ENCODE measurements at regions not wholly inside any gene's neighbourhood (a gene's known extent, or its start where the extent isn't known, plus 50 kb on each side); places are given as distances from the start of the nearest gene placed in this dataset.
"Not testable (repeated sequence)": the region's sequence is repeated elsewhere in the genome, so short reads cannot be mapped to it uniquely, and the experiment has no call there.

- no peaks in the 10 kb centered on the region for H3K36me3 Mint-ChIP-seq (ENCODE audit: low read depth)
These were observed 969.9 kb upstream of the CITED2 start for GRCh38 chr6:140344142-140344913.

GRCh38 chr6:140343128-140343527 is 968.7 kb upstream of the CITED2 start:
- H3K36me3 Mint-ChIP-seq (ENCODE audit: low read depth): no peaks in the 10 kb centered on the region
- intact Hi-C loops (cut with micrococcal nuclease): no loop called here
- no peaks in the 10 kb centered on the region for H3K27me3 Mint-ChIP-seq (ENCODE audit: insufficient read depth)
- H3K9me3 Mint-ChIP-seq: peaks cover 5% of the 10 kb centered on the region
- peaks cover 5% of the 10 kb centered on the region for H3K4me1 Mint-ChIP-seq (ENCODE audit: low read depth)
- H3K4me3 Mint-ChIP-seq: no peak overlapping the region
- H3K27ac Mint-ChIP-seq: no peak overlapping the region
- DNase-seq (ENCODE audit: low spot score): no peak

More at GRCh38 chr6:140344142-140344913, 969.9 kb upstream of the CITED2 start:
- H3K4me3 Mint-ChIP-seq: no peak overlapping the region
- no peak for DNase-seq (ENCODE audit: low spot score)
- peaks cover 4% of the 10 kb centered on the region for H3K9me3 Mint-ChIP-seq
- no peak overlapping the region for H3K27ac Mint-ChIP-seq
- H3K4me1 Mint-ChIP-seq (ENCODE audit: low read depth): peaks cover 5% of the 10 kb centered on the region
- intact Hi-C loops (cut with micrococcal nuclease): no loop called here
- no peaks in the 10 kb centered on the region for H3K27me3 Mint-ChIP-seq (ENCODE audit: insufficient read depth)

DNA sequence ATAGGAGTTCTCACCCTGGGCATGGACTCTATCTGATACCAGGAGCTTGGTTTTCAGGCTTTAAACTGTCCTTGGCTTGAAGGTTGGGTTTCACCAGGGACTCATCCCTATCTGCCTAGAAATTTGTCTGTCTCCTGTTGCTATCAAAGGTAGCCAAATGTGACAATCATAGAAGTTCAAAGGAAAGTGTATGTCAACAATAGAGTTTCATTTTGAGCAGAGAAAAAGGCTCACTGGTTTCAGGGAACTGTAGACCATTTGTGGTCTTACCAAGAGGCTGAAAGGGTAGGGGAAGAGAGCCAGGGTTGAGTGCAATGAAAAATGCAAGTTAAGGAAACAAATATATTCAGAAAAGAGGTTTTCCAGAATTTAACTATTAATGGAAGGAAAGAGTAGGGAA is 966.8 kb upstream of the CITED2 start:
- H3K4me3 Mint-ChIP-seq: no peak overlapping the region

GRCh38 chr6:140340795-140341194 is 966.3 kb upstream of the CITED2 start:
- peaks cover 3% of the 10 kb centered on the region for H3K27me3 Mint-ChIP-seq (ENCODE audit: insufficient read depth)
- intact Hi-C loops (cut with micrococcal nuclease): no loop called here
- H3K27ac Mint-ChIP-seq: no peak overlapping the region
- DNase-seq (ENCODE audit: low spot score): no peak
- H3K36me3 Mint-ChIP-seq (ENCODE audit: low read depth): no peaks in the 10 kb centered on the region
- no peak overlapping the region for H3K4me3 Mint-ChIP-seq
- H3K9me3 Mint-ChIP-seq: peaks cover 10% of the 10 kb centered on the region
- peaks cover 5% of the 10 kb centered on the region for H3K4me1 Mint-ChIP-seq (ENCODE audit: low read depth)

More for the DNA sequence above, 966.8 kb upstream of the CITED2 start:
- Mint-ChIP-seq H3K27me3 (ENCODE audit: insufficient read depth) (no peaks in the 10 kb centered on the region), H3K9me3 (peaks cover 10% of the 10 kb centered on the region), H3K4me1 (ENCODE audit: low read depth) (peaks cover 5% of the 10 kb centered on the region), H3K36me3 (ENCODE audit: low read depth) (no peaks in the 10 kb centered on the region), H3K27ac (no peak overlapping the region)
- intact Hi-C loops (cut with micrococcal nuclease): no loop called here
- DNase-seq (ENCODE audit: low spot score): no peak

DNA sequence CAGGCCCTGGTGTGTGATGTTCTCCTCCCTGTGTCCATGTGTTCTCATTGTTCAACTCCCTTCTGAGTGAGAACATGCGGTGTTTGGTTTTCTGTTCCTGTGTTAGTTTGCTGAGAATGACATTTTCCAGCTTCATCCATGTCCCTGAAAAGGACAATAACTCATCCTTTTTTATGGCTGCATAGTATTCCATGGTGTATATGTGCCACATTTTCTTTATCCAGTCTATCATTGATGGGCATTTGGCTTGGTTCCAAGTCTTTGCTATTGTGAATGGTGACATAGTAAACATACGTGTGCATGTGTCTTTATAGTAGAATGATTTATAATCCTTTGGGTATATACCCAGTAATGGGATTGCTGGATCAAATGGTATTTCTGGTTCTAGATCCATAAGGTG is 964.6 kb upstream of the CITED2 start:
- H3K27ac Mint-ChIP-seq; DNase-seq (ENCODE audit: low spot score); H3K27me3 Mint-ChIP-seq (ENCODE audit: insufficient read depth); H3K4me1 Mint-ChIP-seq (ENCODE audit: low read depth); H3K9me3 Mint-ChIP-seq; intact Hi-C loops (cut with micrococcal nuclease); H3K4me3 Mint-ChIP-seq; H3K36me3 Mint-ChIP-seq (ENCODE audit: low read depth): not testable (repeated sequence)

GRCh38 chr6:140321891-140322290 is 947.4 kb upstream of the CITED2 start:
- Mint-ChIP-seq H3K27me3 (ENCODE audit: insufficient read depth) (peaks cover 2% of the 10 kb centered on the region), H3K4me1 (ENCODE audit: low read depth) (no peaks in the 10 kb centered on the region), H3K9me3 (no peaks in the 10 kb centered on the region), H3K27ac (no peak overlapping the region), H3K4me3 (no peak overlapping the region), H3K36me3 (ENCODE audit: low read depth) (no peaks in the 10 kb centered on the region)
- no peak for DNase-seq (ENCODE audit: low spot score)
- intact Hi-C loops (cut with micrococcal nuclease): no loop called here

DNA sequence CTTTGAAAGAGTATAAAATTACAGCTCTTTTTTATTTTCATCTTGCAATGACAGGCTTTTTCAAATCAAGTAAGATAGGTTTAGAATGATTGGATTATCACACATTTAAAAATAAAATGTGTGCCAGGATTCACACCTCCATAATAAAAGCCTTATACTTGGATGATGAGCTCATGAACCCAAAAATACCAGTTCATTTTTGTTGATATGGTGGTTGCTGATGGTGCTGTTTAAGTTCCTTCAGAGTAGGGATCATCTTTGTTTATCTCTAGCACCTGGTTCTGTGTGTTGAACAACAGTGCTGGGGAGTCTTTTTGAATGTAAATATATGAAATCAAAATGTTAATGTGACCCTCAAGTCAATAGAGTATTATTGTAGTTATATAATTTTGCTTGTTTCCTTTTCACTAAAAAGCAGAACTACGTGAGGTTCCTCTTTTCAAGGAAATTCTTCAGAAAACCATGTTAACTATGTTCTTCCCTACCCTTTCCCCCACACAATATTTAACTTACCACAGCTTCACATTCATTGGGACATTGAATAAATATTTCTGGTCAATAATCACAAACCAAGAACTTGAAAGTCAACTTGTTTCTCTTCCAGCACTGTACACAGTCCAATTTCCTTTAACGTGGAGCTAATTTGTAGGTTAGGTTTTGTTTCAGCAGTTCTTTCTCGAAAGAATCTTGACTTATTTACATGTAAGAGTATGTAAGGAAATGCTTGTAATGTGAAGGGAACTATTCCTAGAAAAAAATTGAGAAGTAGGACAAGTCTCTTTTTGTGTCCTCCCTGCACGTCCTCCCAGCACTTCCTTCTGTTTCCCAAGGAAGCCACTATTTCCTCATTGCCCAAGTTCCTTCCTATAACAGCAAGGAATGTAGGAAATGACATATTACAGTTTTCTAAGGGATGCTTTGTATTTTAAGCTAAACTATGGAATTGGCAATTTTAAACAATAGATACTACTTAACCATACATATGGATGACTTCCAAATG is 945.9 kb upstream of the CITED2 start:
- Mint-ChIP-seq H3K27ac (no peak overlapping the region), H3K27me3 (ENCODE audit: insufficient read depth) (peaks cover 2% of the 10 kb centered on the region), H3K4me1 (ENCODE audit: low read depth) (no peaks in the 10 kb centered on the region)

GRCh38 chr6:140319209-140319608 is 944.8 kb upstream of the CITED2 start:
- no peak for DNase-seq (ENCODE audit: low spot score)
- no peak overlapping the region for H3K4me3 Mint-ChIP-seq
- no peaks in the 10 kb centered on the region for H3K9me3 Mint-ChIP-seq
- intact Hi-C loops (cut with micrococcal nuclease): no loop called here
- H3K27me3 Mint-ChIP-seq (ENCODE audit: insufficient read depth): peaks cover 2% of the 10 kb centered on the region
- H3K4me1 Mint-ChIP-seq (ENCODE audit: low read depth): no peaks in the 10 kb centered on the region
- no peak overlapping the region for H3K27ac Mint-ChIP-seq
- no peaks in the 10 kb centered on the region for H3K36me3 Mint-ChIP-seq (ENCODE audit: low read depth)

More for the DNA sequence above, 945.9 kb upstream of the CITED2 start:
- DNase-seq (ENCODE audit: low spot score): no peak
- Mint-ChIP-seq H3K9me3 (no peaks in the 10 kb centered on the region), H3K4me3 (no peak overlapping the region), H3K36me3 (ENCODE audit: low read depth) (no peaks in the 10 kb centered on the region)
- intact Hi-C loops (cut with micrococcal nuclease): no loop called here

DNA sequence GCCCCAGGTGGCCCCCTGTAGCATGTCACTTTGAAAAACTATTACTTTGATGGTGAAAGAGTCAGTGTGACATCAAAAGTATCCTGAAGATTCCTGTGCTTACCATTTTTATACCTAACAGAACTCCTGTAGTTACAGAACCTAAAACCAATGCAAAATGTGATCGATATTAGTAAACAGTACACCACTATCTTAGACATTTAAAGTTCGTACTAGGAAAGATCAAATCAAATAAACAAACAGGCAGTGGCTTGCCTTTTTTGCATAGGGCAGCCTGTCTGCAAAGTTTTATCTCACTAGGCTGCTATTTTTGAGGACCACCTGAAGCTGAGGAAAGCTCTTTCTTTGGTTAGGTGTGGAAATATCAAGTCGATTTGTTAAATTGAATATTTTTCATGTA is 944.0 kb upstream of the CITED2 start:
- DNase-seq (ENCODE audit: low spot score): no peak
- H3K27ac Mint-ChIP-seq: no peak overlapping the region
- intact Hi-C loops (cut with micrococcal nuclease): no loop called here
- H3K4me1 Mint-ChIP-seq (ENCODE audit: low read depth): no peaks in the 10 kb centered on the region
- peaks cover 2% of the 10 kb centered on the region for H3K27me3 Mint-ChIP-seq (ENCODE audit: insufficient read depth)
- no peaks in the 10 kb centered on the region for H3K36me3 Mint-ChIP-seq (ENCODE audit: low read depth)
- H3K4me3 Mint-ChIP-seq: no peak overlapping the region
- no peaks in the 10 kb centered on the region for H3K9me3 Mint-ChIP-seq

- H3K4me3 Mint-ChIP-seq: no peak overlapping the region
- DNase-seq (ENCODE audit: low spot score): no peak
- H3K36me3 Mint-ChIP-seq (ENCODE audit: low read depth): no peaks in the 10 kb centered on the region
- H3K4me1 Mint-ChIP-seq (ENCODE audit: low read depth): no peaks in the 10 kb centered on the region
- H3K9me3 Mint-ChIP-seq: no peaks in the 10 kb centered on the region
- no peak overlapping the region for H3K27ac Mint-ChIP-seq
- peaks cover 2% of the 10 kb centered on the region for H3K27me3 Mint-ChIP-seq (ENCODE audit: insufficient read depth)
- intact Hi-C loops (cut with micrococcal nuclease): no loop called here
These were observed 943.5 kb upstream of the CITED2 start for GRCh38 chr6:140317950-140318349.

DNA sequence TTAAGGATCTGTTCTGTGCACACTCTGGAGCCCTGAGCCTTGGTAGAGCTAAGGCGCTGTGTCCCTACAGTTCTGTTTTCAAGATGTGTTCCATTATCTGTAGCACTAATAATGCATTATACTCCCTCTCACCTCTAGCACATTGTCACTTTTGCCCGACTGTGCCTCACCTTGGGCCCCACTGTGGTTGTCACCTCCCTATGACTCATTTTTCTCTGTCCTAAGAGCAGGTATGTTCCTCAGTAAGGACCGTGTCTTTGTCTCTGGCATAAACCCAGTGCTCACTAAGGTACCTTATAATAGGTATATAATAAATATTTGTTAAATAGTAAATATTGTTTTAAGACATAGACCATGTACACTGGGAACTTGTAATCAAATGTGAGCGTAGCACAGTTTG is 942.5 kb upstream of the CITED2 start:
- Mint-ChIP-seq H3K36me3 (ENCODE audit: low read depth) (no peaks in the 10 kb centered on the region), H3K27ac (no peak overlapping the region), H3K4me1 (ENCODE audit: low read depth) (no peaks in the 10 kb centered on the region), H3K27me3 (ENCODE audit: insufficient read depth) (no peaks in the 10 kb centered on the region), H3K9me3 (no peaks in the 10 kb centered on the region), H3K4me3 (no peak overlapping the region)
- intact Hi-C loops (cut with micrococcal nuclease): no loop called here
- DNase-seq (ENCODE audit: low spot score): no peak

GRCh38 chr6:140314682-140315081 is 940.2 kb upstream of the CITED2 start:
- Mint-ChIP-seq H3K36me3 (ENCODE audit: low read depth) (no peaks in the 10 kb centered on the region), H3K9me3 (no peaks in the 10 kb centered on the region), H3K4me1 (ENCODE audit: low read depth) (no peaks in the 10 kb centered on the region), H3K27me3 (ENCODE audit: insufficient read depth) (no peaks in the 10 kb centered on the region), H3K4me3 (no peak overlapping the region), H3K27ac (no peak overlapping the region)
- no peak for DNase-seq (ENCODE audit: low spot score)
- intact Hi-C loops (cut with micrococcal nuclease): no loop called here

DNA sequence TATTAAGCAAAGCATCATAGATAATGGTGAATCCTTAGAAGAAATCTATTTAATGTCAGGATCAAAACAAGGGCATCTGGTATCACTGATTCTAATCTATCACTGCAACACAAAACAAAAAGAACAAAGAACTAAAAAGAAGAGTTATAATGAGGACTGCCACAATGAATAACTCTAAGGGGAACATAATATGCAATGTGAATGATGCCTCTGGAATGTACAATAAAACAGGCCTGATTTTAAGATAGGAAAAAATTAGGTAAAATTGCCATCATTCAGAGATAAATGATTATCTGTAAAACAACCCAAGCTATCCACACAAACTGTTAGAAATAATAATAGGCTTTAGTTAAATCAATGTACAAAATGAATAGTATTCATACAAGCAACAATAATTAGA is 936.7 kb upstream of the CITED2 start:
- intact Hi-C loops (cut with micrococcal nuclease): no loop called here
- H3K36me3 Mint-ChIP-seq (ENCODE audit: low read depth): no peaks in the 10 kb centered on the region

More for the DNA sequence above, 936.7 kb upstream of the CITED2 start:
- Mint-ChIP-seq H3K27ac (no peak overlapping the region), H3K9me3 (no peaks in the 10 kb centered on the region), H3K4me1 (ENCODE audit: low read depth) (no peaks in the 10 kb centered on the region), H3K27me3 (ENCODE audit: insufficient read depth) (no peaks in the 10 kb centered on the region), H3K4me3 (no peak overlapping the region)
- no peak for DNase-seq (ENCODE audit: low spot score)

Measured in activated T-helper 1 cell treated with anti-CD3 and anti-CD28 coated beads, Interleukin-12 subunit alpha, Interleukin-12 subunit beta, Interleukin-2, Interleukin-4 antibody, amounts not matched to agents 30 ng/mL and 10 ng/mL and 1 ng/mL, durations not matched to agents 14 hours and 24 hours and 36 hours (primary cell).